TTC549 (cell line): ENCODE measurements at regions not wholly inside any gene's neighbourhood (a gene's known extent, or its start where the extent isn't known, plus 50 kb on each side); places are given as distances from the start of the nearest gene placed in this dataset.

Source experiments
- FAIRE-seq: peaks from 2 replicates; lab custom pipeline; 2012; peaks lifted over from hg19 to GRCh38; lab: Jason Lieb, UNC

GRCh38 chr11:112589155-112589554, 328.5 kb upstream of the PLET1 start:
- no peak for FAIRE-seq

GRCh38 chr11:112590764-112591163, 330.1 kb upstream of the PLET1 start:
- no peak for FAIRE-seq

GRCh38 chr11:112593440-112593839, 332.8 kb upstream of the PLET1 start:
- FAIRE-seq, result no peak

- FAIRE-seq, result no peak
Measured at GRCh38 chr11:112596324-112596723, 335.7 kb upstream of the PLET1 start.

GRCh38 chr11:112597286-112597790, 336.7 kb upstream of the PLET1 start:
- no peak for FAIRE-seq

- FAIRE-seq, result no peak
Measured at GRCh38 chr11:112599265-112599664, 338.6 kb upstream of the PLET1 start.

- FAIRE-seq, result no peak
Measured at GRCh38 chr11:112599856-112600533, 339.3 kb upstream of the PLET1 start.

- no peak for FAIRE-seq
Measured at GRCh38 chr11:112605093-112605666, 344.5 kb upstream of the PLET1 start.

GRCh38 chr11:112606656-112607055, 346.0 kb upstream of the PLET1 start:
- FAIRE-seq, result no peak

- FAIRE-seq, result no peak
Measured at GRCh38 chr11:112608509-112608908, 347.8 kb upstream of the PLET1 start.

GRCh38 chr11:112610494-112610893, 349.8 kb upstream of the PLET1 start:
- no peak for FAIRE-seq

GRCh38 chr11:112610996-112611750, 350.0 kb upstream of the NCAM1 start:
- FAIRE-seq, result no peak

- FAIRE-seq, result no peak
Measured at GRCh38 chr11:112611771-112612170, 349.4 kb upstream of the NCAM1 start.

- FAIRE-seq, result no peak
Measured at GRCh38 chr11:112612250-112612849, 348.9 kb upstream of the NCAM1 start.

GRCh38 chr11:112613051-112613972, 347.9 kb upstream of the NCAM1 start:
- no peak for FAIRE-seq

GRCh38 chr11:112614605-112615004, 346.6 kb upstream of the NCAM1 start:
- FAIRE-seq, result no peak

- FAIRE-seq, result no peak
Measured at GRCh38 chr11:112615238-112615637, 346.0 kb upstream of the NCAM1 start.

- FAIRE-seq, result no peak
Measured at GRCh38 chr11:112615891-112616290, 345.3 kb upstream of the NCAM1 start.

GRCh38 chr11:112616327-112617097, 344.7 kb upstream of the NCAM1 start:
- no peak for FAIRE-seq

- FAIRE-seq, result no peak
Measured at GRCh38 chr11:112617098-112617425, 344.2 kb upstream of the NCAM1 start.
